WERI-Rb-1 (cell line): ENCODE measurements at regions not wholly inside any gene's neighbourhood (a gene's known extent, or its start where the extent isn't known, plus 50 kb on each side); places are given as distances from the start of the nearest gene placed in this dataset.

ENCODE experiments used
- DNase-seq: peaks from one replicate; pipeline ENCODE4 v3.0.0-alpha.2; 2020
- H3K27ac ChIP-seq: fragments of 250-450 bp; sonication (Bioruptor Pico); 2 replicates; pipeline ENCODE4 v1.5.1; 2020; ENCODE audit warnings: mild to moderate bottlenecking, moderate library complexity
- H3K27me3 ChIP-seq: fragments of 250-450 bp; sonication (Bioruptor Pico); 2 replicates; pipeline ENCODE4 v1.5.1; 2021; ENCODE audit warnings: mild to moderate bottlenecking, low read depth, moderate library complexity; ENCODE audit not compliant: insufficient read depth, severe bottlenecking
- H3K36me3 ChIP-seq: fragments of 250-450 bp; sonication (Bioruptor Pico); 2 replicates; pipeline ENCODE4 v1.5.1; 2020; ENCODE audit warnings: mild to moderate bottlenecking, moderate library complexity
- H3K4me3 ChIP-seq: 2 replicates; pipeline ENCODE4 v1.5.1; 2011; ENCODE audit warnings: low read depth, mild to moderate bottlenecking, control low read depth, low read length
- H3K9me3 ChIP-seq: fragments of 250-450 bp; sonication (Bioruptor Pico); 2 replicates; pipeline ENCODE4 v1.5.1; 2021; ENCODE audit warnings: mild to moderate bottlenecking, moderate library complexity; ENCODE audit not compliant: severe bottlenecking
- CTCF ChIP-seq: IDR thresholded peaks from 2 replicates; pipeline ENCODE4 v1.5.1; 2011; ENCODE audit warnings: low read depth, mild to moderate bottlenecking, control low read depth, inconsistent platforms, low read length

- no peak for TF ChIP-seq CTCF
- no peak for DNase-seq
- peaks cover 27% of the 10 kb centered on the region for H3K27me3 ChIP-seq
- no peak overlapping the region for H3K4me3 ChIP-seq
- no peaks in the 10 kb centered on the region for H3K36me3 ChIP-seq
- no peak overlapping the region for H3K27ac ChIP-seq
- no peaks in the 10 kb centered on the region for H3K9me3 ChIP-seq
These were observed 1226.3 kb upstream of the NCAM2 start for GRCh38 chr21:19771881-19772280.

- H3K27ac ChIP-seq: no peak overlapping the region
These were observed 1222.1 kb upstream of the NCAM2 start for GRCh38 chr21:19776076-19776475.

GRCh38 chr21:19781881-19782652 is 1216.1 kb upstream of the NCAM2 start:
- Histone ChIP-seq H3K27ac (no peak overlapping the region), H3K27me3 (peaks cover 3% of the 10 kb centered on the region), H3K9me3 (peaks cover 3% of the 10 kb centered on the region), H3K36me3 (no peaks in the 10 kb centered on the region), H3K4me3 (no peak overlapping the region)
- DNase-seq: no peak
- TF ChIP-seq CTCF: no peak

More at GRCh38 chr21:19776076-19776475, 1222.1 kb upstream of the NCAM2 start:
- Histone ChIP-seq H3K9me3 (no peaks in the 10 kb centered on the region), H3K4me3 (no peak overlapping the region), H3K27me3 (peaks cover 20% of the 10 kb centered on the region), H3K36me3 (no peaks in the 10 kb centered on the region)
- DNase-seq: no peak
- TF ChIP-seq CTCF: no peak

GRCh38 chr21:19785941-19786340 is 1212.3 kb upstream of the NCAM2 start:
- no peak for DNase-seq
- no peaks in the 10 kb centered on the region for H3K36me3 ChIP-seq
- no peak for TF ChIP-seq CTCF
- no peak overlapping the region for H3K4me3 ChIP-seq
- H3K9me3 ChIP-seq: peaks cover 3% of the 10 kb centered on the region
- H3K27me3 ChIP-seq: peaks cover 5% of the 10 kb centered on the region
- H3K27ac ChIP-seq: no peak overlapping the region

- DNase-seq: no peak
- Histone ChIP-seq H3K36me3 (no peaks in the 10 kb centered on the region), H3K9me3 (no peaks in the 10 kb centered on the region), H3K27me3 (peaks cover 20% of the 10 kb centered on the region), H3K27ac (no peak overlapping the region), H3K4me3 (no peak overlapping the region)
- no peak for TF ChIP-seq CTCF
These were observed 1206.2 kb upstream of the NCAM2 start for GRCh38 chr21:19792004-19792403.

- no peak for DNase-seq
- no peak for TF ChIP-seq CTCF
- no peak overlapping the region for H3K27ac ChIP-seq
- H3K4me3 ChIP-seq: no peak overlapping the region
- no peaks in the 10 kb centered on the region for H3K9me3 ChIP-seq
- H3K27me3 ChIP-seq: peaks cover 9% of the 10 kb centered on the region
- H3K36me3 ChIP-seq: no peaks in the 10 kb centered on the region
These were observed 1191.0 kb upstream of the NCAM2 start for GRCh38 chr21:19807201-19807600.
